HepG2 (cell line): ENCODE measurements at regions not wholly inside any gene's neighbourhood (a gene's known extent, or its start where the extent isn't known, plus 50 kb on each side); places are given as distances from the start of the nearest gene placed in this dataset.

ENCODE experiments used
- AGO1 ChIP-seq: fragments of 200-400 bp; formaldehyde crosslinking; IDR thresholded peaks from 2 replicates; pipeline ENCODE4 v1.6.1; 2017; ENCODE audit warnings: mild to moderate bottlenecking, low read depth, low read length, moderate library complexity; ENCODE audit not compliant: poor library complexity, severe bottlenecking
- CENPT ChIP-seq: sonication (generic); formaldehyde crosslinking; IDR thresholded peaks from 2 replicates; pipeline ENCODE4 v1.8.0; 2022; ENCODE audit warnings: low read depth, mild to moderate bottlenecking, moderate library complexity, missing genetic modification reagents
- DMAP1 ChIP-seq: IDR thresholded peaks from 2 replicates; pipeline ENCODE4 v1.6.1; 2016
- GFI1 ChIP-seq: sonication (generic); formaldehyde crosslinking; IDR thresholded peaks from 2 replicates; pipeline ENCODE4 v1.5.0; 2020; ENCODE audit warnings: missing genetic modification reagents, mild to moderate bottlenecking, borderline replicate concordance
- KDM4B ChIP-seq: sonication (generic); formaldehyde crosslinking; IDR thresholded peaks from 2 replicates; pipeline ENCODE4 v1.4.0; 2020; ENCODE audit warnings: missing genetic modification reagents
- MNT ChIP-seq: fragments of 450-650 bp; IDR thresholded peaks from 2 replicates; pipeline ENCODE4 v1.6.1; 2016
- MTF2 ChIP-seq: sonication (generic); formaldehyde crosslinking; IDR thresholded peaks from 2 replicates; pipeline ENCODE4 v1.5.0; 2020; ENCODE audit warnings: missing genetic modification reagents, borderline replicate concordance
- NPAS2 ChIP-seq: sonication (generic); formaldehyde crosslinking; IDR thresholded peaks from 2 replicates; pipeline ENCODE4 v1.8.0; 2022; ENCODE audit warnings: mild to moderate bottlenecking, missing genetic modification reagents, borderline replicate concordance
- NR2F1 ChIP-seq, 2 experiments: fragments of 450-650 bp in 1 of 2; formaldehyde crosslinking in 1 of 2; IDR thresholded peaks; 2 replicates each; pipeline versions ENCODE4 v1.5.0 to v1.6.1; 2016 to 2020; ENCODE audit warnings: mild to moderate bottlenecking in 1 of 2, missing compliant biosample characterization in 1 of 2, missing genetic modification reagents in 1 of 2, moderate library complexity in 1 of 2
- PAXIP1 ChIP-seq: sonication (generic); formaldehyde crosslinking; conservative IDR thresholded peaks from 2 replicates; pipeline ENCODE4 v1.4.0; 2020; ENCODE audit warnings: mild to moderate bottlenecking, missing genetic modification reagents, moderate library complexity
- TBL1XR1 ChIP-seq: fragments of 150-350 bp; IDR thresholded peaks from 2 replicates; pipeline ENCODE4 v1.6.1; 2014; ENCODE audit warnings: borderline replicate concordance, low read length; ENCODE audit not compliant: partially characterized antibody
- TCF7 ChIP-seq: sonication (generic); IDR thresholded peaks from 2 replicates; pipeline ENCODE4 v1.6.1; 2016; ENCODE audit warnings: antibody characterized with exemption, low read depth
- ZNF337 ChIP-seq: sonication (generic); formaldehyde crosslinking; IDR thresholded peaks from 2 replicates; pipeline ENCODE4 v1.5.1; 2020; ENCODE audit warnings: missing genetic modification reagents, low read depth, mild to moderate bottlenecking, borderline replicate concordance
- ZNF564 ChIP-seq: sonication (generic); formaldehyde crosslinking; IDR thresholded peaks from 2 replicates; pipeline ENCODE4 v1.8.1; 2023; ENCODE audit warnings: mild to moderate bottlenecking, missing genetic modification reagents
- ZNF704 ChIP-seq: sonication (generic); formaldehyde crosslinking; IDR thresholded peaks from 2 replicates; pipeline ENCODE4 v1.8.1; 2023; ENCODE audit warnings: mild to moderate bottlenecking, inconsistent platforms, moderate library complexity, missing genetic modification reagents, borderline replicate concordance
- ZNF747 ChIP-seq: sonication (generic); formaldehyde crosslinking; IDR thresholded peaks from 2 replicates; pipeline ENCODE4 v1.8.1; 2023; ENCODE audit warnings: missing genetic modification reagents, mild to moderate bottlenecking, borderline replicate concordance
- ZNF766 ChIP-seq: sonication (generic); formaldehyde crosslinking; IDR thresholded peaks from 2 replicates; pipeline ENCODE4 v1.5.0; 2020; ENCODE audit warnings: missing genetic modification reagents, borderline replicate concordance
- ZSCAN12 ChIP-seq: sonication (generic); formaldehyde crosslinking; IDR thresholded peaks from 2 replicates; pipeline ENCODE4 v1.9.0; 2021; ENCODE audit warnings: mild to moderate bottlenecking, missing genetic modification reagents
- TF ChIP-seq, protein P1 (sequence below): sonication (generic); formaldehyde crosslinking; IDR thresholded peaks from 2 replicates; pipeline ENCODE4 v1.4.0; 2020; ENCODE audit warnings: missing genetic modification reagents
- TF ChIP-seq, protein P2 (sequence below): sonication (generic); formaldehyde crosslinking; IDR thresholded peaks from 2 replicates; pipeline ENCODE4 v1.4.0; 2020; ENCODE audit warnings: low read depth, mild to moderate bottlenecking, missing genetic modification reagents

- no peak for TF ChIP-seq MNT
- peak in 1 of 2 experiments; percentile 9; a peak in 1 of 4 replicates for TF ChIP-seq NR2F1 (CRISPR knock-in tag; IDR thresholded peaks at IDR 0.05)
- no peak for TF ChIP-seq CENPT
- TF ChIP-seq ZNF747 (CRISPR knock-in tag): no peak
- TF ChIP-seq ZNF704 (CRISPR knock-in tag): no peak
- no peak for TF ChIP-seq TBL1XR1
- 0 out of 2 replicates have a peak, but pooled peaks have one; percentile 30 for TF ChIP-seq KDM4B (CRISPR knock-in tag)
- no peak for TF ChIP-seq ZNF564 (CRISPR knock-in tag)
- no peak for TF ChIP-seq MTF2 (CRISPR knock-in tag)
- no peak for TF ChIP-seq AGO1
- no peak for TF ChIP-seq GFI1
- no peak for TF ChIP-seq TCF7
- TF ChIP-seq, protein P1, sequence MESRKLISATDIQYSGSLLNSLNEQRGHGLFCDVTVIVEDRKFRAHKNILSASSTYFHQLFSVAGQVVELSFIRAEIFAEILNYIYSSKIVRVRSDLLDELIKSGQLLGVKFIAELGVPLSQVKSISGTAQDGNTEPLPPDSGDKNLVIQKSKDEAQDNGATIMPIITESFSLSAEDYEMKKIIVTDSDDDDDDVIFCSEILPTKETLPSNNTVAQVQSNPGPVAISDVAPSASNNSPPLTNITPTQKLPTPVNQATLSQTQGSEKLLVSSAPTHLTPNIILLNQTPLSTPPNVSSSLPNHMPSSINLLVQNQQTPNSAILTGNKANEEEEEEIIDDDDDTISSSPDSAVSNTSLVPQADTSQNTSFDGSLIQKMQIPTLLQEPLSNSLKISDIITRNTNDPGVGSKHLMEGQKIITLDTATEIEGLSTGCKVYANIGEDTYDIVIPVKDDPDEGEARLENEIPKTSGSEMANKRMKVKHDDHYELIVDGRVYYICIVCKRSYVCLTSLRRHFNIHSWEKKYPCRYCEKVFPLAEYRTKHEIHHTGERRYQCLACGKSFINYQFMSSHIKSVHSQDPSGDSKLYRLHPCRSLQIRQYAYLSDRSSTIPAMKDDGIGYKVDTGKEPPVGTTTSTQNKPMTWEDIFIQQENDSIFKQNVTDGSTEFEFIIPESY (CRISPR knock-in tag): no peak
- TF ChIP-seq PAXIP1 (CRISPR knock-in tag): no peak
- TF ChIP-seq ZSCAN12: no peak
- TF ChIP-seq DMAP1 (CRISPR knock-in tag): no peak
- no peak for TF ChIP-seq ZNF337 (CRISPR knock-in tag)
- TF ChIP-seq NPAS2: no peak
- TF ChIP-seq ZNF766 (CRISPR knock-in tag): 0 out of 2 replicates have a peak, but pooled peaks have one; percentile 30
- TF ChIP-seq, protein P2, sequence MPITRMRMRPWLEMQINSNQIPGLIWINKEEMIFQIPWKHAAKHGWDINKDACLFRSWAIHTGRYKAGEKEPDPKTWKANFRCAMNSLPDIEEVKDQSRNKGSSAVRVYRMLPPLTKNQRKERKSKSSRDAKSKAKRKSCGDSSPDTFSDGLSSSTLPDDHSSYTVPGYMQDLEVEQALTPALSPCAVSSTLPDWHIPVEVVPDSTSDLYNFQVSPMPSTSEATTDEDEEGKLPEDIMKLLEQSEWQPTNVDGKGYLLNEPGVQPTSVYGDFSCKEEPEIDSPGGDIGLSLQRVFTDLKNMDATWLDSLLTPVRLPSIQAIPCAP (CRISPR knock-in tag): no peak
These were observed 153.8 kb downstream of the CEBPB start (continued) for GRCh38 chr20:50344232-50345071.
